HCT116 (cell line): ENCODE measurements at regions not wholly inside any gene's neighbourhood (a gene's known extent, or its start where the extent isn't known, plus 50 kb on each side); places are given as distances from the start of the nearest gene placed in this dataset.

Experiments used
- ATAC-seq: fragments of 200-7000 bp; cut with Tn5 transposase; 2 replicates; pipeline ENCODE4 v1.9.1; 2020; ENCODE audit warnings: mild to moderate bottlenecking, moderate library complexity
- BruUV-seq: library from RNA; stranded (reverse); fragments of 400-500 nt; replicated peaks from 2 replicates; lab custom pipeline; 2021; lab: Mats Ljungman, UMichigan
- CTCF ChIA-PET: fragments of 300-600 bp; sonication (Branson Sonifier 250); formaldehyde crosslinking; loops from one replicate; lab custom pipeline; 2021; ENCODE audit warnings: antibody characterized with exemption; lab: Charles Lee
- POLR2A ChIA-PET: fragments of 300-600, 350-600 bp; sonication (Branson Sonifier 250); formaldehyde crosslinking; loops from one replicate; lab custom pipeline; 2021; ENCODE audit warnings: antibody characterized with exemption; lab: Charles Lee
- RAD21 ChIA-PET, 2 experiments: fragments of 300-600 bp; sonication (Branson Sonifier 250); formaldehyde crosslinking; loops; one replicate each; lab custom pipeline; 2023; ENCODE audit warnings: low total read pairs in 2 of 2; ENCODE audit not compliant: uncharacterized antibody in 2 of 2, unreplicated experiment in 2 of 2, low non-redundant PET in 1 of 2; lab: Charles Lee
- DNase-seq: peaks from one replicate; pipeline ENCODE4 v3.0.0-alpha.2; 2010; ENCODE audit warnings: low read depth, low spot score
- H2AFZ ChIP-seq: fragments of 200-600 bp; shearing (Covaris generic), sonication (generic); 2 replicates; pipeline ENCODE4 v1.6.1; 2017; ENCODE audit warnings: low read depth, mixed run types, mixed read lengths, antibody characterized with exemption, low read length; ENCODE audit not compliant: poor library complexity, severe bottlenecking
- H3K27ac ChIP-seq: 2 replicates; pipeline ENCODE4 v1.5.1; 2012; ENCODE audit warnings: low read depth, low read length
- H3K27me3 ChIP-seq: fragments of 200-600 bp; sonication (generic); 2 replicates; pipeline ENCODE4 v1.6.1; 2016; ENCODE audit warnings: mixed run types, low read length, mixed read lengths; ENCODE audit not compliant: insufficient read depth
- H3K36me3 ChIP-seq, 2 experiments: fragments of 200-500 bp in 1 of 2; fragments of 200-600 bp in 1 of 2; sonication (Bioruptor generic) in 1 of 2; sonication (generic) in 1 of 2; 2 replicates each; pipeline versions ENCODE4 v1.5.1 to v1.6.1; 2014 to 2016; ENCODE audit warnings: low read length in 2 of 2, inconsistent platforms in 1 of 2, mixed read lengths in 1 of 2, mixed run types in 1 of 2; ENCODE audit not compliant: insufficient read depth in 2 of 2, control insufficient read depth in 1 of 2
- H3K4me1 ChIP-seq, 2 experiments: fragments of 200-600 bp in 1 of 2; sonication (generic) in 1 of 2; 2 replicates each; pipeline versions ENCODE4 v1.5.1 to v1.6.1; 2012 to 2017; ENCODE audit warnings: low read length in 2 of 2, inconsistent platforms in 1 of 2, mild to moderate bottlenecking in 1 of 2, mixed read lengths in 1 of 2, mixed run types in 1 of 2, moderate library complexity in 1 of 2; ENCODE audit not compliant: insufficient read depth in 2 of 2, control insufficient read depth in 1 of 2
- H3K4me2 ChIP-seq: fragments of 200-600 bp; sonication (generic); 2 replicates; pipeline ENCODE4 v1.6.1; 2017; ENCODE audit warnings: mixed run types, low read length, mixed read lengths
- H3K4me3 ChIP-seq, 2 experiments: fragments of 200-600 bp in 1 of 2; sonication (generic) in 1 of 2; replicated peaks in 1 of 2; 2 replicates each; pipeline ENCODE4 v1.5.1; 2011 to 2016; ENCODE audit warnings: low read length in 2 of 2, control low read depth in 1 of 2, low read depth in 1 of 2, mild to moderate bottlenecking in 1 of 2, mixed read lengths in 1 of 2, mixed run types in 1 of 2
- H3K79me2 ChIP-seq: fragments of 200-600 bp; sonication (generic); 2 replicates; pipeline ENCODE4 v1.6.1; 2017; ENCODE audit warnings: mild to moderate bottlenecking, mixed run types, low read length, moderate library complexity, mixed read lengths; ENCODE audit not compliant: insufficient read depth
- H3K9ac ChIP-seq: fragments of 200-600 bp; sonication (generic); 2 replicates; pipeline ENCODE4 v1.6.1; 2016; ENCODE audit warnings: low read length, mixed read lengths
- H3K9me2 ChIP-seq: fragments of 200-600 bp; sonication (generic), shearing (Covaris generic); 2 replicates; pipeline ENCODE4 v1.6.1; 2017; ENCODE audit warnings: mixed run types, mild to moderate bottlenecking, moderate library complexity; ENCODE audit not compliant: insufficient read depth
- H3K9me3 ChIP-seq, 2 experiments: fragments of 200-500 bp in 1 of 2; fragments of 200-600 bp in 1 of 2; sonication (Bioruptor generic) in 1 of 2; sonication (generic) in 1 of 2; 2 replicates each; pipeline ENCODE4 v1.6.1; 2014 to 2017; ENCODE audit warnings: low read length in 2 of 2, mixed read lengths in 2 of 2, inconsistent platforms in 1 of 2, low read depth in 1 of 2, mild to moderate bottlenecking in 1 of 2, mixed run types in 1 of 2, moderate library complexity in 1 of 2; ENCODE audit not compliant: control insufficient read depth in 1 of 2, insufficient read depth in 1 of 2
- H4K20me1 ChIP-seq: fragments of 200-600 bp; sonication (generic), shearing (Covaris generic); 2 replicates; pipeline ENCODE4 v1.6.1; 2017; ENCODE audit warnings: mixed run types, mild to moderate bottlenecking, moderate library complexity; ENCODE audit not compliant: insufficient read depth
- CBX3 ChIP-seq: IDR thresholded peaks from 2 replicates; pipeline ENCODE4 v1.6.1; 2012; ENCODE audit warnings: low read depth
- CEBPB ChIP-seq: IDR thresholded peaks from 2 replicates; pipeline ENCODE4 v1.6.1; 2012; ENCODE audit warnings: low read depth
- EGR1 ChIP-seq: IDR thresholded peaks from 2 replicates; pipeline ENCODE4 v1.6.1; 2012; ENCODE audit warnings: low read depth
- ELF1 ChIP-seq: IDR thresholded peaks from 2 replicates; pipeline ENCODE4 v1.6.1; 2012; ENCODE audit warnings: low read depth, borderline replicate concordance
- EZH2phosphoT487 ChIP-seq: fragments of 200-600 bp; IDR thresholded peaks from 2 replicates; pipeline ENCODE4 v1.6.1; 2018; ENCODE audit warnings: antibody characterized with exemption, borderline replicate concordance
- FOSL1 ChIP-seq: IDR thresholded peaks from 2 replicates; pipeline ENCODE4 v1.6.1; 2012; ENCODE audit warnings: low read depth
- POLR2A ChIP-seq: IDR thresholded peaks from 2 replicates; pipeline ENCODE4 v1.7.0; 2011; ENCODE audit warnings: borderline replicate concordance; ENCODE audit not compliant: insufficient read depth, insufficient read length; ENCODE audit errors: extremely low read depth
- POLR2AphosphoS5 ChIP-seq: IDR thresholded peaks from 2 replicates; pipeline ENCODE4 v1.6.1; 2011; ENCODE audit warnings: mild to moderate bottlenecking, low read depth, low read length, moderate library complexity
- RAD21 ChIP-seq: IDR thresholded peaks from 2 replicates; pipeline ENCODE4 v1.6.1; 2012; ENCODE audit warnings: low read depth, mild to moderate bottlenecking
- SIN3A ChIP-seq: IDR thresholded peaks from 2 replicates; pipeline ENCODE4 v1.6.1; 2012; ENCODE audit warnings: low read depth
- TCF7L2 ChIP-seq: IDR thresholded peaks from 2 replicates; pipeline ENCODE4 v1.7.0; 2011; ENCODE audit warnings: borderline replicate concordance, inconsistent platforms; ENCODE audit not compliant: insufficient read depth, insufficient read length; ENCODE audit errors: extremely low read depth
- YY1 ChIP-seq: IDR thresholded peaks from 2 replicates; pipeline ENCODE4 v1.6.1; 2011; ENCODE audit warnings: low read length, low read depth, moderate library complexity, mild to moderate bottlenecking; ENCODE audit not compliant: insufficient replicate concordance; ENCODE audit errors: extremely low read depth
- ZFX ChIP-seq: fragments of 450-650 bp; IDR thresholded peaks from 2 replicates; pipeline ENCODE4 v1.6.1; 2017
- intact Hi-C: fragments of 100-400 bp; cut with micrococcal nuclease; formaldehyde crosslinking; loops from 2 replicates; pipeline ENCODE4 v1.10.0; 2022
- TF ChIP-seq, protein P1 (sequence below): IDR thresholded peaks from 2 replicates; pipeline ENCODE4 v1.6.1; 2012
- TF ChIP-seq, protein P2 (sequence below): IDR thresholded peaks from 2 replicates; pipeline ENCODE4 v1.6.1; 2012; ENCODE audit warnings: low read depth
- TF ChIP-seq, protein P3 (sequence below): IDR thresholded peaks from 2 replicates; pipeline ENCODE4 v1.6.1; 2011; ENCODE audit warnings: mild to moderate bottlenecking, low read length, moderate library complexity; ENCODE audit not compliant: insufficient replicate concordance; ENCODE audit errors: extremely low read depth
- TF ChIP-seq, protein P4 (sequence below), 3 experiments: fragments of 200-600 bp in 1 of 3; sonication (generic) in 1 of 3; IDR thresholded peaks in 2 of 3; conservative IDR thresholded peaks in 1 of 3; 2 replicates each; pipeline ENCODE4 v1.5.1; 2012 to 2017; ENCODE audit warnings: low read depth in 2 of 3, low read length in 2 of 3, antibody characterized with exemption in 1 of 3, borderline replicate concordance in 1 of 3, control low read depth in 1 of 3, mild to moderate bottlenecking in 1 of 3, mixed read lengths in 1 of 3, mixed run types in 1 of 3, moderate library complexity in 1 of 3; ENCODE audit not compliant: insufficient read depth in 1 of 3
- TF ChIP-seq, protein P5 (sequence below): IDR thresholded peaks from 2 replicates; pipeline ENCODE4 v1.6.1; 2012

DNA sequence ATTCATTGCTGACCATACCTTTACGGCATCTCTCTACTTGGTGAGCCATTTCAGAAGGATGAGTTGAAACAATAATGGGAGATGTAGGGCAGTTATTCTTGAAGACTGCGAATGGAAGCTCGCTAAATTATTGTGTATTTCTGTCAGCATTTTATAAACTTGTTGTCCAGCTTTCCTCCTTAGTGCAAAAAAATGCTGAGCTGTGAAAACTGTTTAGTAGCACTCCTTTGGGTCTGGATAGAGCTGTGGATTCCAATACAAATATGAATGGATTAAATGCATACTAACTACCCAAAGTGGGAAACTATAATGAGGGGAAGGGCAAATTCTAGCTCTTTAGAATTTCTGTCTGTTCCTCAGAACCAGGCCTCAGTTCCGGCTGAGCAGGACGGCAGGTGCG, 461.6 kb downstream of the TXNL1 start:
- POLR2A ChIA-PET: no interaction called here

More for the DNA sequence above, 461.6 kb downstream of the TXNL1 start:
- no peaks in the 10 kb centered on the region for H3K4me1 ChIP-seq
- BruUV-seq: no TSS peak
- DNase-seq (no peak), ATAC-seq (no peak)
- ChIA-PET RAD21 (no interaction called here), CTCF (no interaction called here)
- H3K9me3 ChIP-seq: peaks cover 4 to 16% of the 10 kb centered on the region in 2 experiments; a peak in 2 of 4 replicates
- H3K36me3 ChIP-seq: no peaks in the 10 kb centered on the region
- no peak overlapping the region for H3K9ac ChIP-seq
- intact Hi-C loops: no loop called here
- H4K20me1 ChIP-seq: no peaks in the 10 kb centered on the region
- H3K27me3 ChIP-seq: no peaks in the 10 kb centered on the region
- no peaks in the 10 kb centered on the region for H3K9me2 ChIP-seq
- H3K4me2 ChIP-seq: no peak overlapping the region
- TF ChIP-seq, protein P1, sequence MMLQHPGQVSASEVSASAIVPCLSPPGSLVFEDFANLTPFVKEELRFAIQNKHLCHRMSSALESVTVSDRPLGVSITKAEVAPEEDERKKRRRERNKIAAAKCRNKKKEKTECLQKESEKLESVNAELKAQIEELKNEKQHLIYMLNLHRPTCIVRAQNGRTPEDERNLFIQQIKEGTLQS: no peak
- TF ChIP-seq, protein P2, sequence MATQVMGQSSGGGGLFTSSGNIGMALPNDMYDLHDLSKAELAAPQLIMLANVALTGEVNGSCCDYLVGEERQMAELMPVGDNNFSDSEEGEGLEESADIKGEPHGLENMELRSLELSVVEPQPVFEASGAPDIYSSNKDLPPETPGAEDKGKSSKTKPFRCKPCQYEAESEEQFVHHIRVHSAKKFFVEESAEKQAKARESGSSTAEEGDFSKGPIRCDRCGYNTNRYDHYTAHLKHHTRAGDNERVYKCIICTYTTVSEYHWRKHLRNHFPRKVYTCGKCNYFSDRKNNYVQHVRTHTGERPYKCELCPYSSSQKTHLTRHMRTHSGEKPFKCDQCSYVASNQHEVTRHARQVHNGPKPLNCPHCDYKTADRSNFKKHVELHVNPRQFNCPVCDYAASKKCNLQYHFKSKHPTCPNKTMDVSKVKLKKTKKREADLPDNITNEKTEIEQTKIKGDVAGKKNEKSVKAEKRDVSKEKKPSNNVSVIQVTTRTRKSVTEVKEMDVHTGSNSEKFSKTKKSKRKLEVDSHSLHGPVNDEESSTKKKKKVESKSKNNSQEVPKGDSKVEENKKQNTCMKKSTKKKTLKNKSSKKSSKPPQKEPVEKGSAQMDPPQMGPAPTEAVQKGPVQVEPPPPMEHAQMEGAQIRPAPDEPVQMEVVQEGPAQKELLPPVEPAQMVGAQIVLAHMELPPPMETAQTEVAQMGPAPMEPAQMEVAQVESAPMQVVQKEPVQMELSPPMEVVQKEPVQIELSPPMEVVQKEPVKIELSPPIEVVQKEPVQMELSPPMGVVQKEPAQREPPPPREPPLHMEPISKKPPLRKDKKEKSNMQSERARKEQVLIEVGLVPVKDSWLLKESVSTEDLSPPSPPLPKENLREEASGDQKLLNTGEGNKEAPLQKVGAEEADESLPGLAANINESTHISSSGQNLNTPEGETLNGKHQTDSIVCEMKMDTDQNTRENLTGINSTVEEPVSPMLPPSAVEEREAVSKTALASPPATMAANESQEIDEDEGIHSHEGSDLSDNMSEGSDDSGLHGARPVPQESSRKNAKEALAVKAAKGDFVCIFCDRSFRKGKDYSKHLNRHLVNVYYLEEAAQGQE: no peak
- TF ChIP-seq ZFX (no peak), RAD21 (no peak), CBX3 (no peak), TCF7L2 (no peak), ELF1 (no peak), EGR1 (no peak), POLR2AphosphoS5 (no peak), YY1 (no peak), POLR2A (no peak), SIN3A (no peak), CEBPB (no peak), FOSL1 (no peak), EZH2phosphoT487 (no peak)
- TF ChIP-seq, protein P3, sequence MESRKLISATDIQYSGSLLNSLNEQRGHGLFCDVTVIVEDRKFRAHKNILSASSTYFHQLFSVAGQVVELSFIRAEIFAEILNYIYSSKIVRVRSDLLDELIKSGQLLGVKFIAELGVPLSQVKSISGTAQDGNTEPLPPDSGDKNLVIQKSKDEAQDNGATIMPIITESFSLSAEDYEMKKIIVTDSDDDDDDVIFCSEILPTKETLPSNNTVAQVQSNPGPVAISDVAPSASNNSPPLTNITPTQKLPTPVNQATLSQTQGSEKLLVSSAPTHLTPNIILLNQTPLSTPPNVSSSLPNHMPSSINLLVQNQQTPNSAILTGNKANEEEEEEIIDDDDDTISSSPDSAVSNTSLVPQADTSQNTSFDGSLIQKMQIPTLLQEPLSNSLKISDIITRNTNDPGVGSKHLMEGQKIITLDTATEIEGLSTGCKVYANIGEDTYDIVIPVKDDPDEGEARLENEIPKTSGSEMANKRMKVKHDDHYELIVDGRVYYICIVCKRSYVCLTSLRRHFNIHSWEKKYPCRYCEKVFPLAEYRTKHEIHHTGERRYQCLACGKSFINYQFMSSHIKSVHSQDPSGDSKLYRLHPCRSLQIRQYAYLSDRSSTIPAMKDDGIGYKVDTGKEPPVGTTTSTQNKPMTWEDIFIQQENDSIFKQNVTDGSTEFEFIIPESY: no peak
- TF ChIP-seq, protein P4, sequence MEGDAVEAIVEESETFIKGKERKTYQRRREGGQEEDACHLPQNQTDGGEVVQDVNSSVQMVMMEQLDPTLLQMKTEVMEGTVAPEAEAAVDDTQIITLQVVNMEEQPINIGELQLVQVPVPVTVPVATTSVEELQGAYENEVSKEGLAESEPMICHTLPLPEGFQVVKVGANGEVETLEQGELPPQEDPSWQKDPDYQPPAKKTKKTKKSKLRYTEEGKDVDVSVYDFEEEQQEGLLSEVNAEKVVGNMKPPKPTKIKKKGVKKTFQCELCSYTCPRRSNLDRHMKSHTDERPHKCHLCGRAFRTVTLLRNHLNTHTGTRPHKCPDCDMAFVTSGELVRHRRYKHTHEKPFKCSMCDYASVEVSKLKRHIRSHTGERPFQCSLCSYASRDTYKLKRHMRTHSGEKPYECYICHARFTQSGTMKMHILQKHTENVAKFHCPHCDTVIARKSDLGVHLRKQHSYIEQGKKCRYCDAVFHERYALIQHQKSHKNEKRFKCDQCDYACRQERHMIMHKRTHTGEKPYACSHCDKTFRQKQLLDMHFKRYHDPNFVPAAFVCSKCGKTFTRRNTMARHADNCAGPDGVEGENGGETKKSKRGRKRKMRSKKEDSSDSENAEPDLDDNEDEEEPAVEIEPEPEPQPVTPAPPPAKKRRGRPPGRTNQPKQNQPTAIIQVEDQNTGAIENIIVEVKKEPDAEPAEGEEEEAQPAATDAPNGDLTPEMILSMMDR (IDR thresholded peaks at IDR 0.05 in 2 of 3, conservative IDR thresholded peaks at IDR 0.05 in 1 of 3; ENCODE audit: borderline replicate concordance in 1 of 3, insufficient read depth in 1 of 3, low read depth in 2 of 3, low read length in 2 of 3): no peak
- TF ChIP-seq, protein P5, sequence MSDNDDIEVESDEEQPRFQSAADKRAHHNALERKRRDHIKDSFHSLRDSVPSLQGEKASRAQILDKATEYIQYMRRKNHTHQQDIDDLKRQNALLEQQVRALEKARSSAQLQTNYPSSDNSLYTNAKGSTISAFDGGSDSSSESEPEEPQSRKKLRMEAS: no peak
- H3K27ac ChIP-seq: no peak overlapping the region
- no peak overlapping the region for H2AFZ ChIP-seq
- H3K79me2 ChIP-seq: no peaks in the 10 kb centered on the region
- H3K4me3 ChIP-seq: no peak overlapping the region
